Colonic mucosa (tissue), 4 donors: ENCODE measurements at regions not wholly inside any gene's neighbourhood (a gene's known extent, or its start where the extent isn't known, plus 50 kb on each side); places are given as distances from the start of the nearest gene placed in this dataset.

ENCODE experiments used
- DNase-seq: peaks from one replicate; pipeline ENCODE4 v3.0.0-alpha.2; 2020
- H3K27ac ChIP-seq: fragments of 200-600 bp; one replicate; pipeline ENCODE4 v1.8.0; 2021
- H3K27me3 ChIP-seq: fragments of 200-600 bp; one replicate; pipeline ENCODE4 v1.8.0; 2021
- H3K36me3 ChIP-seq: fragments of 200-600 bp; one replicate; pipeline ENCODE4 v1.8.0; 2021
- H3K4me1 ChIP-seq: fragments of 200-600 bp; one replicate; pipeline ENCODE4 v1.8.0; 2021; ENCODE audit warnings: mild to moderate bottlenecking
- H3K4me3 ChIP-seq: fragments of 200-600 bp; one replicate; pipeline ENCODE4 v1.8.0; 2021
- H3K9ac ChIP-seq, 2 donors: one replicate each; pipeline ENCODE4 v1.7.0; 2013; ENCODE audit warnings: control low read depth in 2 of 2, low read depth in 2 of 2, low read length in 2 of 2
- H3K9me3 ChIP-seq: fragments of 200-600 bp; one replicate; pipeline ENCODE4 v1.8.0; 2021
- intact Hi-C: fragments of 100-400 bp; cut with DNase I; formaldehyde crosslinking; loops from one replicate; pipeline ENCODE4 v1.14.1; 2022
- TF ChIP-seq, protein P1 (sequence below): fragments of 200-600 bp; IDR thresholded peaks from one replicate; pipeline ENCODE4 v1.8.0; 2022; ENCODE audit warnings: antibody characterized with exemption, mild to moderate bottlenecking
- donor health status: healthy.
- donor health status: DM: no; HTN: no; CAD: no.
- donor health status: DM: no; HTN: no; CAD: no.

GRCh38 chr10:60607372-60607771 lies 170.9 kb upstream of the CDK1 start:
- Histone ChIP-seq H3K4me3 (no peak overlapping the region), H3K4me1 (no peaks in the 10 kb centered on the region), H3K36me3 (no peaks in the 10 kb centered on the region), H3K9me3 (no peaks in the 10 kb centered on the region), H3K27ac (no peak overlapping the region), H3K9ac (no peak overlapping the region), H3K27me3 (no peaks in the 10 kb centered on the region)
- TF ChIP-seq, protein P1, sequence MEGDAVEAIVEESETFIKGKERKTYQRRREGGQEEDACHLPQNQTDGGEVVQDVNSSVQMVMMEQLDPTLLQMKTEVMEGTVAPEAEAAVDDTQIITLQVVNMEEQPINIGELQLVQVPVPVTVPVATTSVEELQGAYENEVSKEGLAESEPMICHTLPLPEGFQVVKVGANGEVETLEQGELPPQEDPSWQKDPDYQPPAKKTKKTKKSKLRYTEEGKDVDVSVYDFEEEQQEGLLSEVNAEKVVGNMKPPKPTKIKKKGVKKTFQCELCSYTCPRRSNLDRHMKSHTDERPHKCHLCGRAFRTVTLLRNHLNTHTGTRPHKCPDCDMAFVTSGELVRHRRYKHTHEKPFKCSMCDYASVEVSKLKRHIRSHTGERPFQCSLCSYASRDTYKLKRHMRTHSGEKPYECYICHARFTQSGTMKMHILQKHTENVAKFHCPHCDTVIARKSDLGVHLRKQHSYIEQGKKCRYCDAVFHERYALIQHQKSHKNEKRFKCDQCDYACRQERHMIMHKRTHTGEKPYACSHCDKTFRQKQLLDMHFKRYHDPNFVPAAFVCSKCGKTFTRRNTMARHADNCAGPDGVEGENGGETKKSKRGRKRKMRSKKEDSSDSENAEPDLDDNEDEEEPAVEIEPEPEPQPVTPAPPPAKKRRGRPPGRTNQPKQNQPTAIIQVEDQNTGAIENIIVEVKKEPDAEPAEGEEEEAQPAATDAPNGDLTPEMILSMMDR, result no peak
- intact Hi-C loops, result no loop called here
- DNase-seq, result no peak

DNA sequence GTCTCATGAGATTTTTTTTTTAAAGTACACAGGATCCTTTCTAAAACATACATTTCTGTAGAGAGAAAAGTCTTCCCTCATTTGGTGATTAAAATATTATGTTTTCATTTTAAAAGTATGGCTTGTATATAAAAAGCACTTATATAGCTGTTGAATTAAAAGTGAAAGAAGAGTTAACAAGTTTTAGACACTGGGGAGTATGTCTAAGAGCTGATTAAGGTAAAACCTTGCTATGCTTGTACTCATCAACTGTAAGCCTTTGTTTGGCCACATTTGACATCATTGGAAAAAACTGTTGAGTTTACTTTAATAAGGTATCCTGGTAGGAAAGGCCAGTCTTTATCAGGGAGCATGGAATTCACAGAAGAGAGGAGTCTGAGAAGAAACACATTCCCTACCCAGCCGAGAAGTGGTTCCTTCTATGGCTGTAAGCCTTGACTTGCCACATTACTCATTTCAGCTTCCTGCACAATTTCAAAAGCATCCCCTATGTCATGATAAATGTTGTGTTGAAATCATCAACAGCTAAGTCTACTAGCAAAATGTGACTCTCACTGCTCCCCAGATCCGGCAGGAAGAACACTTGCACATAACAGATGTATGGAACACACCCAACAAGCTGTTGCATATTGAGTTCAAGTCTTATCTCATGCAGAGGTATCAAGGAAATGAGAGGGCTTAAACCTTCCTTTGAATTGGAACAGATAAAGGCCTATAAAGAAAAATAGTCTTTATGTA lies 171.8 kb upstream of the CDK1 start:
- no peak for DNase-seq
- no peaks in the 10 kb centered on the region for H3K4me1 ChIP-seq
- intact Hi-C loops, result no loop called here
- no peaks in the 10 kb centered on the region for H3K9me3 ChIP-seq
- TF ChIP-seq, protein P1, result no peak
- H3K36me3 ChIP-seq, result no peaks in the 10 kb centered on the region
- H3K27ac ChIP-seq, result no peak overlapping the region
- no peaks in the 10 kb centered on the region for H3K27me3 ChIP-seq
- H3K9ac ChIP-seq, result no peak overlapping the region
- no peak overlapping the region for H3K4me3 ChIP-seq

DNA sequence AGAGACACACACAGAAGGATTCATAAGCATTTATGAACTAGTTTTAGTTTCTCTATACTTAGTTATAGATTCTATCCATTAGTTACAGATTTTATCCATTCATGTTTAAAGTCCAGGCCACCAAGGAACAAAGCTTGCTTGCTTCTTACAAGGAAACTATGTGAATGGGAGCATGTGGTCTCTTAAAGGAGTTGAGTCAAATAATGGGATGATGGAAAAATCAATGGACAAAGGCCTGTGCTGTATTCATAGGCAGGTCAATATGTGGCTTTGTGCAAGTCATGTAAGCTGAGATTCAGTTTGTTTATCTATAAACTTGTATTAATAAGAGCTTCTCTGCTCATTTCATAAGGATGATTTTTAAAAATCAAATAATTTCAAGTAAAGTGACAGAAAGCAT lies 172.8 kb upstream of the CDK1 start:
- Histone ChIP-seq H3K27ac (no peak overlapping the region), H3K27me3 (no peaks in the 10 kb centered on the region), H3K36me3 (no peaks in the 10 kb centered on the region), H3K9ac (no peak overlapping the region), H3K4me3 (no peak overlapping the region), H3K9me3 (no peaks in the 10 kb centered on the region), H3K4me1 (no peaks in the 10 kb centered on the region)
- TF ChIP-seq, protein P1, result no peak
- DNase-seq, result no peak
- intact Hi-C loops, result no loop called here

DNA sequence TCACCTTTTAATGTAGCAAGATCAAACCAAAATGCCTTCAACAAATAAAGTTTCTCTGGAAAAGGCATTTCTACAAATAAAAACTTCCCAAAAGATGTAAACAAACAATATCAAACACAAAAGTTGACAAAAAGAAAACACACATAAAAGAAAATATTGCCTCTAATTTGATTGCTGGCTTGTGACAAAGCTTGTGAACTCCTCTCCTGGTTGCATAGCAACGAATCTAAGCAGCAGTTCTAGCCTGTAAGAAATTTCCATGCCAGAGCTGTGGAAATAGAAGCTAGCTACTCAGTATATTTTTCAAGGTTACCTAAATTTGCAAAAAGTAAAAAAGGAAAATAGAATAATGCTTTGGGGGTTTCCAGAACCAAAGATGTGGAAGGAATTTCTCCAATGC lies 173.9 kb upstream of the CDK1 start:
- Histone ChIP-seq H3K27me3 (no peaks in the 10 kb centered on the region), H3K27ac (no peak overlapping the region), H3K4me3 (no peak overlapping the region), H3K36me3 (no peaks in the 10 kb centered on the region), H3K9ac (no peak overlapping the region), H3K4me1 (no peaks in the 10 kb centered on the region), H3K9me3 (no peaks in the 10 kb centered on the region)
- intact Hi-C loops, result no loop called here
- no peak for DNase-seq
- TF ChIP-seq, protein P1, result no peak

GRCh38 chr10:60597513-60597912 lies 180.8 kb upstream of the CDK1 start:
- no peaks in the 10 kb centered on the region for H3K4me1 ChIP-seq
- H3K9ac ChIP-seq, result no peak overlapping the region
- TF ChIP-seq, protein P1, result no peak
- H3K9me3 ChIP-seq, result no peaks in the 10 kb centered on the region
- no peak for DNase-seq
- intact Hi-C loops, result no loop called here
- H3K27ac ChIP-seq, result no peak overlapping the region
- no peaks in the 10 kb centered on the region for H3K36me3 ChIP-seq
- no peak overlapping the region for H3K4me3 ChIP-seq
- H3K27me3 ChIP-seq, result no peaks in the 10 kb centered on the region
